Neural cell (in vitro differentiated cells): ENCODE measurements at regions not wholly inside any gene's neighbourhood (a gene's known extent, or its start where the extent isn't known, plus 50 kb on each side); places are given as distances from the start of the nearest gene placed in this dataset.

Source experiments
- H2AFZ ChIP-seq: fragments of 200-600, 300-800 bp; sonication (generic), shearing (Covaris generic); 2 replicates; pipeline ENCODE4 v1.6.0; 2014; ENCODE audit warnings: low read depth, mild to moderate bottlenecking, antibody characterized with exemption, low read length, moderate library complexity
- H3F3A ChIP-seq: fragments of 200-600 bp; shearing (Covaris generic); 2 replicates; pipeline ENCODE4 v1.6.1; 2016; ENCODE audit warnings: mild to moderate bottlenecking, moderate library complexity, mixed read lengths, antibody characterized with exemption, low read length; ENCODE audit not compliant: insufficient read depth, poor library complexity, severe bottlenecking
- H3K27ac ChIP-seq: fragments of 200-600, 300-800 bp; sonication (generic), shearing (Covaris generic); 2 replicates; pipeline ENCODE4 v1.5.1; 2014; ENCODE audit warnings: mild to moderate bottlenecking, low read length, moderate library complexity
- H3K27me3 ChIP-seq: fragments of 300-800, 200-600 bp; sonication (generic), shearing (Covaris generic); 2 replicates; pipeline ENCODE4 v1.6.0; 2014; ENCODE audit warnings: mild to moderate bottlenecking, low read depth, low read length, moderate library complexity; ENCODE audit not compliant: insufficient read depth
- H3K36me3 ChIP-seq: fragments of 300-800, 200-600 bp; sonication (generic), shearing (Covaris generic); 2 replicates; pipeline ENCODE4 v1.5.1; 2014; ENCODE audit warnings: mild to moderate bottlenecking, antibody characterized with exemption, low read length, moderate library complexity; ENCODE audit not compliant: insufficient read depth
- H3K4me2 ChIP-seq: fragments of 300-800, 200-600 bp; sonication (generic), shearing (Covaris generic); 2 replicates; pipeline ENCODE4 v1.6.0; 2014; ENCODE audit warnings: mild to moderate bottlenecking, low read length
- H3K4me3 ChIP-seq: fragments of 300-800, 200-600 bp; sonication (generic), shearing (Covaris generic); 2 replicates; pipeline ENCODE4 v1.5.1; 2014; ENCODE audit warnings: mild to moderate bottlenecking, low read length, moderate library complexity
- H3K79me2 ChIP-seq: fragments of 200-600 bp; shearing (Covaris generic); replicated peaks from 2 replicates; pipeline ENCODE4 v1.6.0; 2014; ENCODE audit warnings: mild to moderate bottlenecking, low read length, moderate library complexity; ENCODE audit not compliant: insufficient read depth
- H3K9ac ChIP-seq: fragments of 300-800, 200-600 bp; sonication (generic), shearing (Covaris generic); 2 replicates; pipeline ENCODE4 v1.6.1; 2016; ENCODE audit warnings: mild to moderate bottlenecking, low read length, mixed read lengths
- H3K9me2 ChIP-seq: fragments of 200-600 bp; shearing (Covaris generic); 2 replicates; pipeline ENCODE4 v1.6.1; 2016; ENCODE audit warnings: mild to moderate bottlenecking, low read length, mixed read lengths; ENCODE audit not compliant: insufficient read depth
- H3K9me3 ChIP-seq: fragments of 200-600, 300-800 bp; sonication (generic), shearing (Covaris generic); 2 replicates; pipeline ENCODE4 v1.6.1; 2016; ENCODE audit warnings: mild to moderate bottlenecking, mixed run types, low read length, moderate library complexity, mixed read lengths
- H4K20me1 ChIP-seq: fragments of 200-600 bp; shearing (Covaris generic); 2 replicates; pipeline ENCODE4 v1.6.1; 2016; ENCODE audit warnings: mild to moderate bottlenecking, mixed run types; ENCODE audit not compliant: insufficient read depth
- CTCF ChIP-seq: fragments of 450-650 bp; IDR thresholded peaks from 2 replicates; pipeline ENCODE4 v1.5.1; 2014; ENCODE audit warnings: antibody characterized with exemption, mild to moderate bottlenecking, moderate library complexity; ENCODE audit not compliant: poor library complexity, severe bottlenecking
- EP300 ChIP-seq: fragments of 450-650 bp; conservative IDR thresholded peaks from 2 replicates; pipeline ENCODE4 v1.6.1; 2014; ENCODE audit warnings: antibody characterized with exemption, mild to moderate bottlenecking, moderate library complexity; ENCODE audit not compliant: poor library complexity, severe bottlenecking
- EZH2 ChIP-seq: fragments of 200-600, 300-800 bp; shearing (Covaris generic), sonication (generic); IDR thresholded peaks from 2 replicates; pipeline ENCODE4 v1.6.1; 2014; ENCODE audit warnings: antibody characterized with exemption, low read length, borderline replicate concordance, mild to moderate bottlenecking; ENCODE audit not compliant: insufficient read depth, poor library complexity, severe bottlenecking
- MXI1 ChIP-seq: fragments of 450-650 bp; conservative IDR thresholded peaks from 2 replicates; pipeline ENCODE4 v1.6.1; 2014; ENCODE audit warnings: antibody characterized with exemption, mild to moderate bottlenecking; ENCODE audit not compliant: poor library complexity, severe bottlenecking
- POLR2AphosphoS5 ChIP-seq: IDR thresholded peaks from 2 replicates; pipeline ENCODE4 v1.6.1; 2012
- RAD21 ChIP-seq: fragments of 450-650 bp; conservative IDR thresholded peaks from 2 replicates; pipeline ENCODE4 v1.6.1; 2014; ENCODE audit warnings: antibody characterized with exemption, mild to moderate bottlenecking, moderate library complexity
- REST ChIP-seq: IDR thresholded peaks from 2 replicates; pipeline ENCODE4 v1.6.1; 2012; ENCODE audit warnings: borderline replicate concordance
- SMC3 ChIP-seq: fragments of 450-650 bp; conservative IDR thresholded peaks from 2 replicates; pipeline ENCODE4 v1.6.1; 2014; ENCODE audit warnings: antibody characterized with exemption, mild to moderate bottlenecking, moderate library complexity; ENCODE audit not compliant: poor library complexity
- TAF1 ChIP-seq: IDR thresholded peaks from 2 replicates; pipeline ENCODE4 v1.6.1; 2012; ENCODE audit warnings: low read depth

GRCh38 chr21:45340515-45340914, 52.8 kb upstream of the POFUT2 start:
- Histone ChIP-seq H3K9me3 (no peaks in the 10 kb centered on the region), H3K4me3 (no peak overlapping the region), H3K27ac (no peak overlapping the region), H3K79me2 (no peaks in the 10 kb centered on the region), H3K27me3 (no peaks in the 10 kb centered on the region), H4K20me1 (no peaks in the 10 kb centered on the region), H3F3A (no peaks in the 10 kb centered on the region), H3K4me2 (no peak overlapping the region), H3K36me3 (no peaks in the 10 kb centered on the region), H2AFZ (no peak overlapping the region), H3K9me2 (no peaks in the 10 kb centered on the region), H3K9ac (no peak overlapping the region)
- no peak for TF ChIP-seq SMC3
- TF ChIP-seq POLR2AphosphoS5: no peak
- TF ChIP-seq REST: no peak
- no peak for TF ChIP-seq EP300
- no peak for TF ChIP-seq EZH2
- TF ChIP-seq MXI1: no peak
- no peak for TF ChIP-seq CTCF
- no peak for TF ChIP-seq RAD21

DNA sequence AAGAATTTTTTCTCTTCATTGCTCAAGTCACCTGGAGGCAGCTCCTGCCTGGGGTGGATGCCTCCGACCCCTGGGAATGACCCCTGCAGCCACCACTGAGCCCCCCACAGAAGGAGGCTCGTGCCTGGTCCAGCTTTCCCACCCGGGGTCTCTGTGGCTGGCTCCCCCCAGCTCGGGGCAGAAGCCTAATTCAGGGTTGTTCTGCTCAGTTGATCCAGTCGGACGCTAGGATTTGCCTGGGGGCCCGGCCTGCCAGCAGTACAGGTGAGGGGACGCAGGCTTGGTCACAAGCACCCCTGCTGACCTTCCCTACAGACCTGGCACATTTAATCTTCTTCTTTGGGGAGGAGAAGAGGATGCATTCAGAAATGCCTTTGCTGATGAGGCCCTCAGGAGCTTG, 53.6 kb upstream of the POFUT2 start:
- Histone ChIP-seq H3K36me3 (no peaks in the 10 kb centered on the region), H3K27ac (no peak overlapping the region), H3K4me3 (no peak overlapping the region), H3K4me2 (no peak overlapping the region), H3K9me2 (no peaks in the 10 kb centered on the region), H3K9me3 (no peaks in the 10 kb centered on the region), H3K79me2 (no peaks in the 10 kb centered on the region), H4K20me1 (no peaks in the 10 kb centered on the region), H3K9ac (no peak overlapping the region), H3K27me3 (no peaks in the 10 kb centered on the region), H2AFZ (no peak overlapping the region), H3F3A (no peaks in the 10 kb centered on the region)
- no peak for TF ChIP-seq MXI1
- no peak for TF ChIP-seq REST
- TF ChIP-seq SMC3: no peak
- TF ChIP-seq EP300: no peak
- no peak for TF ChIP-seq EZH2
- no peak for TF ChIP-seq RAD21
- no peak for TF ChIP-seq CTCF
- TF ChIP-seq POLR2AphosphoS5: no peak
- TF ChIP-seq TAF1: no peak
